HEK293T (cell line): ENCODE measurements at regions not wholly inside any gene's neighbourhood (a gene's known extent, or its start where the extent isn't known, plus 50 kb on each side); places are given as distances from the start of the nearest gene placed in this dataset.

Experiments used
- ELF4 ChIP-seq: fragments of 450-650 bp; IDR thresholded peaks from 2 replicates; pipeline ENCODE4 v1.6.1; 2017; ENCODE audit warnings: antibody characterized with exemption
- FOXA1 ChIP-seq: fragments of 450-650 bp; IDR thresholded peaks from 2 replicates; pipeline ENCODE4 v1.6.1; 2016; ENCODE audit warnings: mild to moderate bottlenecking
- FOXK2 ChIP-seq: fragments of 450-650 bp; IDR thresholded peaks from 2 replicates; pipeline ENCODE4 v1.6.1; 2016; ENCODE audit warnings: mild to moderate bottlenecking
- LEF1 ChIP-seq: fragments of 450-650 bp; IDR thresholded peaks from 2 replicates; pipeline ENCODE4 v1.6.1; 2017; ENCODE audit warnings: mild to moderate bottlenecking, borderline replicate concordance
- NFRKB ChIP-seq: fragments of 450-650 bp; IDR thresholded peaks from 2 replicates; pipeline ENCODE4 v1.6.1; 2016; ENCODE audit warnings: mild to moderate bottlenecking, moderate library complexity
- SP1 ChIP-seq: fragments of 450-650 bp; IDR thresholded peaks from 2 replicates; pipeline ENCODE4 v1.6.1; 2017
- SUZ12 ChIP-seq: fragments of 450-650 bp; IDR thresholded peaks from 2 replicates; pipeline ENCODE4 v1.6.1; 2016; ENCODE audit warnings: mild to moderate bottlenecking
- TARDBP ChIP-seq: fragments of 450-650 bp; IDR thresholded peaks from 2 replicates; pipeline ENCODE4 v1.6.1; 2016
- TF ChIP-seq, protein P1 (sequence below): fragments of 450-650 bp; IDR thresholded peaks from 2 replicates; pipeline ENCODE4 v1.6.1; 2016

DNA sequence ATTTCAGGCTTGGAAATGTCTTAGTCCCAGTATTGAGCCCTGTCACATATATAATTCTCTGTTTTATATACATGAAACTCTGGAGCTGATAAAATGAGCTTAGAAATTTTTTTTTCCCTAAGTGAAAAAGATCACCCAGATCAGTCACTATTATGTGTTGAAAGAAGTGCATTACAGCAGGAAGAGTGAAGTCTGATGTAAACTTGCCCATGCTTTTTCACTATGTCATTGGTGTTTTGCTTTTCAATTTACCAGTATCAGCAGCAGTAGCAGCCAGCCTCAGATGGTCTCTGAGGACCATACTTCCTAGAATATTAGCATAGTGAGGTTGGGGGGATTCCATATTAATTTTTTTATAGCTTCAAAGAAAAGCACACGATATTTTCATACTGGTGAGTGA lies 255.6 kb upstream of the KCNH8 start:
- TF ChIP-seq SUZ12 (no peak), SP1 (no peak), FOXK2 (no peak), LEF1 (no peak), FOXA1 (no peak), TARDBP (no peak), ELF4 (no peak), NFRKB (no peak)
- TF ChIP-seq, protein P1, sequence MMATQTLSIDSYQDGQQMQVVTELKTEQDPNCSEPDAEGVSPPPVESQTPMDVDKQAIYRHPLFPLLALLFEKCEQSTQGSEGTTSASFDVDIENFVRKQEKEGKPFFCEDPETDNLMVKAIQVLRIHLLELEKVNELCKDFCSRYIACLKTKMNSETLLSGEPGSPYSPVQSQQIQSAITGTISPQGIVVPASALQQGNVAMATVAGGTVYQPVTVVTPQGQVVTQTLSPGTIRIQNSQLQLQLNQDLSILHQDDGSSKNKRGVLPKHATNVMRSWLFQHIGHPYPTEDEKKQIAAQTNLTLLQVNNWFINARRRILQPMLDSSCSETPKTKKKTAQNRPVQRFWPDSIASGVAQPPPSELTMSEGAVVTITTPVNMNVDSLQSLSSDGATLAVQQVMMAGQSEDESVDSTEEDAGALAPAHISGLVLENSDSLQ = no peak
